Esophagus squamous epithelium (tissue), 4 donors: ENCODE measurements at regions not wholly inside any gene's neighbourhood (a gene's known extent, or its start where the extent isn't known, plus 50 kb on each side); places are given as distances from the start of the nearest gene placed in this dataset.
A peak's percentile ranks its signal among the peaks of the same experiment; 100 is the strongest.

Source experiments
- CTCF ChIP-seq, 6 experiments: fragments of 450-650 bp in 4 of 6; fragments of 200-600 bp in 2 of 6; sonication (generic) in 2 of 6; IDR thresholded peaks; one replicate each; pipeline ENCODE4 v1.5.1; 2016 to 2019; ENCODE audit warnings: antibody characterized with exemption in 6 of 6, mild to moderate bottlenecking in 4 of 6, moderate library complexity in 4 of 6
- POLR2A ChIP-seq, 4 donors: fragments of 450-650 bp; IDR thresholded peaks; one replicate each; pipeline ENCODE4 v1.6.1; 2017; ENCODE audit warnings: antibody characterized with exemption in 4 of 4, mild to moderate bottlenecking in 4 of 4, moderate library complexity in 3 of 4

- no peak for TF ChIP-seq CTCF (IDR thresholded peaks at IDR 0.05)
- TF ChIP-seq POLR2A (IDR thresholded peaks at IDR 0.05), result peak in 3 of 4 donors; percentile 61 to 95 (median 91)
These were observed 113.5 kb upstream of the BTN3A2 start for GRCh38 chr6:26251354-26252076.
